Breast epithelium (tissue), 3 donors: ENCODE measurements at regions not wholly inside any gene's neighbourhood (a gene's known extent, or its start where the extent isn't known, plus 50 kb on each side); places are given as distances from the start of the nearest gene placed in this dataset.

ENCODE experiments used
- CTCF ChIP-seq, 3 donors: fragments of 450-650 bp; IDR thresholded peaks; one replicate each; pipeline ENCODE4 v1.5.1; 2016 to 2017; ENCODE audit warnings: antibody characterized with exemption in 3 of 3, mild to moderate bottlenecking in 3 of 3, moderate library complexity in 3 of 3
- POLR2A ChIP-seq: fragments of 450-650 bp; IDR thresholded peaks from one replicate; pipeline ENCODE4 v1.6.1; 2016; ENCODE audit warnings: antibody characterized with exemption, mild to moderate bottlenecking, moderate library complexity
- POLR2AphosphoS5 ChIP-seq, 3 donors: sonication (generic); formaldehyde crosslinking; IDR thresholded peaks; one replicate each; pipeline ENCODE4 v1.6.1; 2017; ENCODE audit warnings: antibody characterized with exemption in 3 of 3

- TF ChIP-seq POLR2AphosphoS5 (IDR thresholded peaks at IDR 0.05), result no peak
- no peak for TF ChIP-seq CTCF (IDR thresholded peaks at IDR 0.05)
- no peak for TF ChIP-seq POLR2A
Measured at GRCh38 chr6:163830641-163831040, 416.1 kb downstream of the QKI start.
